SK-N-SH (cell line): ENCODE measurements at regions not wholly inside any gene's neighbourhood (a gene's known extent, or its start where the extent isn't known, plus 50 kb on each side); places are given as distances from the start of the nearest gene placed in this dataset.

Experiments used
- CHD2 ChIP-seq: fragments of 150-350 bp; IDR thresholded peaks from 2 replicates; pipeline ENCODE4 v1.6.1; 2018; ENCODE audit warnings: low read length; ENCODE audit not compliant: partially characterized antibody
- CTCF ChIP-seq: fragments of 200-600 bp; sonication (generic); IDR thresholded peaks from 2 replicates; pipeline ENCODE4 v1.6.1; 2017; ENCODE audit warnings: antibody characterized with exemption, mild to moderate bottlenecking, moderate library complexity
- FOSL2 ChIP-seq: IDR thresholded peaks from 2 replicates; pipeline ENCODE4 v1.4.0; 2012; ENCODE audit warnings: low read depth, mild to moderate bottlenecking, moderate library complexity, borderline replicate concordance
- FOXM1 ChIP-seq: IDR thresholded peaks from 2 replicates; pipeline ENCODE4 v1.4.0; 2012; ENCODE audit warnings: low read depth, mild to moderate bottlenecking
- GABPA ChIP-seq: IDR thresholded peaks from 2 replicates; pipeline ENCODE4 v1.4.0; 2012; ENCODE audit warnings: low read depth, mild to moderate bottlenecking
- MAX ChIP-seq: IDR thresholded peaks from 2 replicates; pipeline ENCODE4 v1.4.0; 2012; ENCODE audit warnings: low read depth
- MEF2A ChIP-seq: IDR thresholded peaks from 2 replicates; pipeline ENCODE4 v1.4.0; 2012; ENCODE audit warnings: low read depth, borderline replicate concordance
- MXI1 ChIP-seq: IDR thresholded peaks from 2 replicates; pipeline ENCODE4 v1.6.1; 2012; ENCODE audit warnings: mild to moderate bottlenecking, low read depth, low read length, improper control_type of control experiment
- SIN3A ChIP-seq: IDR thresholded peaks from 2 replicates; pipeline ENCODE4 v1.6.1; 2012; ENCODE audit warnings: low read depth, mild to moderate bottlenecking, low read length, moderate library complexity, borderline replicate concordance
- SMC3 ChIP-seq: IDR thresholded peaks from 2 replicates; pipeline ENCODE4 v1.6.1; 2012; ENCODE audit warnings: low read depth, low read length, improper control_type of control experiment
- USF1 ChIP-seq: IDR thresholded peaks from 2 replicates; pipeline ENCODE4 v1.4.0; 2012; ENCODE audit warnings: low read depth, borderline replicate concordance
- USF2 ChIP-seq: fragments of 150-350 bp; IDR thresholded peaks from 2 replicates; pipeline ENCODE4 v1.6.1; 2017; ENCODE audit warnings: antibody characterized with exemption, low read length, low read depth, borderline replicate concordance
- ZBTB33 ChIP-seq: IDR thresholded peaks from 2 replicates; pipeline ENCODE4 v1.4.0; 2012; ENCODE audit warnings: low read depth, borderline replicate concordance
- TF ChIP-seq, protein P1 (sequence below): IDR thresholded peaks from 2 replicates; pipeline ENCODE4; 2012

DNA sequence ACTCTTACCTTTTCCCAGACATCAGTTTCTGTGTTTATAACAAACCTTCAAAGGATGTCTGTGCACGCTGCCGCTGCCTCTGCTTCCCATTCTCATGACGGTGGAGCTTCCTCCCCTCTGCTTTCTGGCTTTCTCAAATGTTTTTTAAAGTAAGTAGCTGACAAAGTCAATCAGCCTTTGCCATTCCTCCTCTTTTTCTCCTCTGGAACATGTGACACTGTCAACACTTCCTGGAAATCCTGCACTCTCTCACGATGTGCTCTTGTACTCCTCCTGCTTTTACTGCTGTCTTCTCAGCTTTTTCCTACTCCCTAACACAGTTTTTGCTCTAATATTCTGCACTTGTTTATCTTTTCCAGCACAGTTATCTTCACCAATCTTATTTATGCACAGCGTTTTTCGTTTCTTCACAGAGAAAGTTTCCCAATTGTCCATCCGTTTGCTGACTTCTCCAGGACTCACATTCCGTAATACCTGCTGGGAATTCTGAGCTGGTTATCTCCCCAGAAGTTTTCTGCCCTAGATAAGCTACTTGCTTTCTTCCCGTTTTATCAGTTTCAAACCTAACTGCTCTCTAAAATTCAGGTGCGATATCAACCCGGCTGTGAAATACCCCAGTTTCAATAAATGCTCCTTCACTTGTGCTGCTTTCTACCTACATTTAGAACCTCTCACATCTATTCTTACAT is 465.6 kb upstream of the AGA start:
- TF ChIP-seq MAX (no peak), SIN3A (no peak), CTCF (no peak), ZBTB33 (no peak), GABPA (no peak), CHD2 (no peak), SMC3 (no peak), MEF2A (no peak), USF2 (no peak), USF1 (no peak), MXI1 (no peak), FOXM1 (no peak), FOSL2 (no peak)
- TF ChIP-seq, protein P1, sequence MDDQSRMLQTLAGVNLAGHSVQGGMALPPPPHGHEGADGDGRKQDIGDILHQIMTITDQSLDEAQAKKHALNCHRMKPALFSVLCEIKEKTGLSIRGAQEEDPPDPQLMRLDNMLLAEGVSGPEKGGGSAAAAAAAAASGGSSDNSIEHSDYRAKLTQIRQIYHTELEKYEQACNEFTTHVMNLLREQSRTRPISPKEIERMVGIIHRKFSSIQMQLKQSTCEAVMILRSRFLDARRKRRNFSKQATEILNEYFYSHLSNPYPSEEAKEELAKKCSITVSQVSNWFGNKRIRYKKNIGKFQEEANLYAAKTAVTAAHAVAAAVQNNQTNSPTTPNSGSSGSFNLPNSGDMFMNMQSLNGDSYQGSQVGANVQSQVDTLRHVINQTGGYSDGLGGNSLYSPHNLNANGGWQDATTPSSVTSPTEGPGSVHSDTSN: no peak
